NCI-H526 treated with DMSO at 0.1 percent for 48 hours (cell line): ENCODE measurements at regions not wholly inside any gene's neighbourhood (a gene's known extent, or its start where the extent isn't known, plus 50 kb on each side); places are given as distances from the start of the nearest gene placed in this dataset.
"Not testable (repeated sequence)": the region's sequence is repeated elsewhere in the genome, so short reads cannot be mapped to it uniquely, and the experiment has no call there.

ENCODE experiments used
- DNase-seq: peaks from one replicate; lab custom pipeline; 2025; lab: John Stamatoyannopoulos, UW

- not testable (repeated sequence) for DNase-seq
Measured at GRCh38 chr17:56002656-56003055, 150.6 kb upstream of the ANKFN1 start.

DNA sequence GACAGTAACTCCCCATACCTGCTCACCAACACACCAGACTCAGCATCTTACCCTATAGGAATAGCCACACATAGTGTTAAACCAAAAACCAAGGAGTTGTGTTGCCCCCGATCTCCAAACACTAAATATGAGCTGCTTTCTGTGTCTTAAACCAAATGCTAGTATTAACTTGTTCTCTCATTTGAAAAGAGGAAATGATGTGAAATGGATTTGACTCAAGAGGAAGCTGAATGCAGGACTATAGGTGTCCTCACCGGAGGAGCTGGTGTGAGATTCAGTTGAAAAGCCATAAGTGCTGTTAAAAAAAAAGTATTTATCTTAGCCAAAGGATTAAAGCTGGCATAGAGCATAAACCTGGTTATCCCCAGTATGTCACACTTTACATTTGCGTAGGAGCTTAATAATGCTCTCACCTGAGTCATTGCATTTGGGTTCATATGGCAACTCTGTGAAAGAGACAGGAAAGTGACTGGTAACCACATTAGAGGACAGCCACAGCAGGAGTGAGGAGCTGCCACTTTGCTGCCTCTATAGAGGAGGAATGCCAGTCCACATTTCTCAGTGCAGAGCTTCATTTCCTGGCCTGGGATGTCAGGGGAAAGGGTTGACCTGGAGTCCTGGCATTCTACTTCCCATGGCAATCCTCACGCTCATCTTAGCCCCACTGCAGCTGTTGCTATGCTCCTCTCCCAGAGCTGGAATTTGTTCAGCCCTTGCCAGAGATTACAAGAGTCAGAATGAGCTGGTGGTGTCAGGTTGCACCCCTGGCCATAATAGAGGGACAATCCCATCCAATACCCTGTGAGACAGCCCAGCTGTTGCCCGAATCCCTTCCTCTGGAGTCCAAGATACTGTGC lies 143.3 kb upstream of the ANKFN1 start:
- DNase-seq: no peak

- DNase-seq: no peak
Measured at GRCh38 chr17:56011406-56012131, 141.7 kb upstream of the ANKFN1 start.

GRCh38 chr17:56018211-56018610 lies 135.1 kb upstream of the ANKFN1 start:
- no peak for DNase-seq

GRCh38 chr17:56020369-56020768 lies 132.9 kb upstream of the ANKFN1 start:
- DNase-seq: no peak

DNA sequence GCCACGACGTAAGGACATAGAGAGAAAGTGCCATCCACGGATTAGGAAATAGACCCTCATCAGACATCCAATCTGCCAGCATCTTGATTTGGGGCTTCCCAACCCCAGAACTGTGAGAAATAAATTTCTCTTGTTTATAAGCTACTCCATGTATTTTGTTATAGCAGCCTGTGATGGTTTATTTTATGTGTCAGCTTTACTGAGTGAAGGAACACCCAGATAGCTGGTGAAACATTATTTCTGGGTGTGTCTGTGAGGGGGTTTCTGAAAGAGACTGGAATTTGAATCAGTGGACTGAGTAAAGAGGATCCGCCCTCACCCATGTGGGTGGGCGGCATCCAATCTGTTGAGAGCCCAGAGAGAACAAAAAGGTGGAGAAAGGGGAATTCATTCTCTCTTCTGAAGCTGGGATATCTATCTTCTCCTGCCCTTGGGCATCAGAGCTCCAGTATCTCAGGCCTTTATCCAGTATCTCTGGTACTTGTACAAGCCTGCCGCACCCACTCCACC lies 131.5 kb upstream of the ANKFN1 start:
- DNase-seq: no peak

DNA sequence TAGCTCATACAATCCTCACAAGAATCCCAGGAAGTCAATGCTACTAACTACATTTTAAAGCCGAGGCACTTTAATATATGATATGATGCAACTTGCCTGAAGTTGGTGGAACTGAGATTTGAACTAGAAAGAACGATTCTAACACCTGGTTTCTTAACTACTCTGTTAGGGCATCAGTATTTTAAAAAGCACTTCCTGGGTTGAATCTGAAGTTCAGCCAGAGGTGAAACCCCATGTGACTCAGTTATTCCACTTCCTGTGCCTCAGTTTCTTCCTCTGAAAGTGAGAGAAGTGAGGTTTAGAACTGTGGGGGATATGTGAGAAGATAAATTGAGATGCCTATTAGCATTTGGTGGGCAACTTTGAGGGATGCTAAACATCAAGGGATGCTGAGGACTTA lies 129.4 kb upstream of the ANKFN1 start:
- DNase-seq: no peak

DNA sequence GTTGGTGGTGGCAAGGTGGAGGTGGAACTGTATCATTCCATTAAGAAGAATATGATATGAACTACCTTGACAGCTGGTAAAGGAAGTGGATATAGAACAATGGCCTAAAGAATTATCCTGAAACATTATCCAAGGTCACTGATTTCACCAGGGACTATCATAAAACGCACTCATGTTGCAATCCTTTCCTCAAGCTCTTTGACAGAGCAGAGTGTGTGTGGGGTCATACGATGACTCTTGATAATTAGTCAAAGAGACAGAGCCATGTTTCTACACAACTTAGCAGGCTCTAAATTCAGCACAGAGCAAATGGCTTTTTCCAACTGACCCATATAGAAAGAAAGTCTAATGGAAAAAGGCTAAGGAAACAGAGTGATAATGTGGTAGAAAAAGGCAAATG lies 126.4 kb upstream of the ANKFN1 start:
- DNase-seq: no peak

GRCh38 chr17:56028837-56029236 lies 124.4 kb upstream of the ANKFN1 start:
- DNase-seq: no peak

- DNase-seq: no peak
Measured at GRCh38 chr17:56030009-56030624, 123.2 kb upstream of the ANKFN1 start.

DNA sequence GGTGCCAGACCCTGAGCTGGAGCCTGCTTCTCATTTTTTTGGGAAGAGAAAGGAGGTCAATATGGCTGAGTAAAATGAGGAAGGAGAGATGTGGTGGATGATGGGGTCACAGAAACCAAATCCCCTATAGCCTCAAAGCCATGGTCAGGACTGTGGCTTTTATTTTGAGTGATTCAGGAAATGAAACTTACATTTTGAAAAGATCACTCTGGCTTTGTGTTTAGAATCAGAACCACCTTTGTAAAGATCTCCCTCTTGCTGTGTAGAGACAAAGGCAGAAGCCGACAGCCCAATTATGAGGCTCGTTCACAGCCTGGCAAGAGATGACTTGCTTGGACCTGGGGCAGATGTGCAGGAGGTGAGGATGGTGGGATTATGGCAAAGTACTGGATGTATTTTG lies 121.6 kb upstream of the ANKFN1 start:
- no peak for DNase-seq

GRCh38 chr17:56034197-56034635 lies 119.1 kb upstream of the ANKFN1 start:
- DNase-seq: no peak

GRCh38 chr17:56038131-56038530 lies 115.1 kb upstream of the ANKFN1 start:
- DNase-seq: no peak

- no peak for DNase-seq
Measured at GRCh38 chr17:56045872-56046271, 107.4 kb upstream of the ANKFN1 start.

GRCh38 chr17:56047331-56047730 lies 105.9 kb upstream of the ANKFN1 start:
- no peak for DNase-seq

GRCh38 chr17:56057869-56058268 lies 95.4 kb upstream of the ANKFN1 start:
- no peak for DNase-seq

DNA sequence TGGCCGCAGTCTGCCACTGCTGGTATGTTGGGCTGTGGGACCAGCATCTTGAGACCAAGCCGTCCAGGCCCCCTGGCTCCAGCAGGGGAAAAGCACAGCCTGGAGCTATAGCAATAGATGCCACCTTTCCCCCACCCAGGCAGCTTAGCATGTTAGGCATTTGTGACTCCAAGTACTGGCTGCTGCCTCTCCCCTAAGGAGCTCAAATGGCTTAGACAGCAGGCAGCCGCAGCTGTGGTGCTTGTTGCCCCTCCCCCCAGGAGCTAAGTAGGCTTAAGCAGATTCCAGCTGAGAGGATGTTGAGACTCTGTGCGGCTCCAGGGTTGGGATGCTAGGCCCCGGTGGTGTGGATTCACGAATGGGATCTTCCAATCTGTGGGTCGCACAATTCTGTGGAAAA lies 88.8 kb upstream of the ANKFN1 start:
- DNase-seq: no peak

- no peak for DNase-seq
Measured at GRCh38 chr17:56074361-56074890, 78.8 kb upstream of the ANKFN1 start.

DNA sequence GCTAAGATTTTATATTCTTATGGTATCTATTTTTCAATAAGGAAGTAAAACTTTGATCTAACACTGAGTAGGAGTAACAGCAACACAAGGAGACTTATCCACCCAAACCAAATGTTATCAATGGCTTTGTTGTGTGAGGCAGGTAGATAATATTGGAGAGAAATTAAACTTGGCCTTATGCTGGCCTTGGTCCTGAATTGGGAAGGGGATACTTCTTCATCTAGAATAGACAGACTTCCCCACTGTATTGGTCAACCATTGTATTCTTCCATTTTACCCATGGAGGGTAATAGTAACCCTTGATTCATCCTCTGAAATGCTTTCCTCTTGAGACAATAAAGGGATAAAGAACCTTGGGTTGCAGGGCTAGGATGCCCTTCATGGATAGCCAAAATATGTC lies 76.3 kb upstream of the ANKFN1 start:
- DNase-seq: no peak

DNA sequence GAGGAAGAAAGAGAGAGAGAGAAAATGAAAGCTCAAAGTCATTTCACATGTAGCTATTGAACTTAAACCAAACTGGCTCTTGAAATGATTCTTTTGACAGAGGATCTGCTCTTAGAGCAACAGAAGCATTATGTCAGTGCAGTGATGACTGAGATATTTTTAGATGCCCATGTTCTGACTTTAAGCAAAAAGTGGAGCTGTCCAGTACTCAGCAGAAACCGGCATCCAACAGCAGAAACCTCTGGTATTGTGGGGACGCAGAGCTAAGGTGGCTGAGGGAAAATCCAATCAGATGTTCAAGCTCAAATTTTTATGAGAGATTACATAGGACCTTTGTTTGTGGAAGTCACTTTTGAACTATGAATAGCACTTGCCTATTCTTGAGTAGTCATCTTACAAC lies 69.8 kb upstream of the ANKFN1 start:
- no peak for DNase-seq

DNA sequence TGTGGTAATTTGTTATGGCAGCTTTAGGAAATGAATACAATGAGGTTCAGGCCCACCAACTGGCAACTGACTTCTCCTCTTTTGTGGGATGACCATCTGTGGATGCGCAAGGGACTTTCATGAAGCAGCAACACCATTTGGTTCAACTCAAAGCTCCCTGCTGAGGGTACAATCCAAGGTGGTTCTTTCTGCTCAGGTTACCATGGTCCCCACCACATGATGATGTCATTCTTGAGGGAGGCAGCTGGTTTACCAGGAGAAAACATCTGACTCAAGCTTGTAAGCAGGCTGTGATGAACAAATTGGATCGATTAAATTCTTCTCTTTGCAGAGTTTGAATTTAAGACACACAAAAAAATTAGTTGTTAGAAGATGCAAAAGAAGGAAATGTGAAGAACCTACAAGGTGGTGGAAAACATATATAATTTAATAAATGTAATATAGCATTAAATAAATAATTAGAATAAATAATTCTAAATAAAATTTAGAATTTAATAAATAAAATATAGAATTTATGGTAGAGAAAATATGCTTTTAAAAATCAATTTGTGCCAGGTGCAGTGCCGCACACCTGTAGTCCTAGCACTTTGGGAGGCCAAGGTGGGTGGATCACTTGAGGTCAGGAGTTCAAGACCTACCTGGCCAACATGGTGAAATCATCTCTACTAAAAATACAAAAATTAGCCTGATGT lies 67.6 kb upstream of the ANKFN1 start:
- DNase-seq: no peak

DNA sequence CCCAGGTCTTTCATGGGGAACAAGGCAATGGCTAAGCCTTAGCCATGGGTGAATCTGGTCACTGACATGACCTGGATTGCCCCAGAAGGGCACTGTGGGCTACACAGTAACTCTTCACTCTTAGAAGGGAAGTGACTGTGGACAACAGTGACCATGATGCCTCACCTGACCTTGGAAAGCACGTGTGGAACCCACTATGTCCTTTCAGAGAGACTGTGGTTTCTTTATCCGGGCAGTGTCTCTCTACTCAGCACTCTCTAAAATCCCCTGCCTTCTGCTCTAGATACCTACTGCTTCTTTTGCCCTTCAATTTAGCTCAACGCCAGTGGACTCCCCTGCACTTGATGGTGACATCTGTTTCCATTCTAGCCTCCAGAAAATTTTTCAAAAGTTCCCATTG lies 66.1 kb upstream of the ANKFN1 start:
- no peak for DNase-seq
